GM21825 (cell line): ENCODE measurements at regions not wholly inside any gene's neighbourhood (a gene's known extent, or its start where the extent isn't known, plus 50 kb on each side); places are given as distances from the start of the nearest gene placed in this dataset.
"Not testable (repeated sequence)": the region's sequence is repeated elsewhere in the genome, so short reads cannot be mapped to it uniquely, and the experiment has no call there.

ENCODE experiments used
- ATAC-seq: cut with Tn5 transposase; IDR thresholded peaks from one replicate; pipeline ENCODE4 v1.9.1; 2021; ENCODE audit warnings: mild to moderate bottlenecking, moderate library complexity; ENCODE audit not compliant: unreplicated experiment

DNA sequence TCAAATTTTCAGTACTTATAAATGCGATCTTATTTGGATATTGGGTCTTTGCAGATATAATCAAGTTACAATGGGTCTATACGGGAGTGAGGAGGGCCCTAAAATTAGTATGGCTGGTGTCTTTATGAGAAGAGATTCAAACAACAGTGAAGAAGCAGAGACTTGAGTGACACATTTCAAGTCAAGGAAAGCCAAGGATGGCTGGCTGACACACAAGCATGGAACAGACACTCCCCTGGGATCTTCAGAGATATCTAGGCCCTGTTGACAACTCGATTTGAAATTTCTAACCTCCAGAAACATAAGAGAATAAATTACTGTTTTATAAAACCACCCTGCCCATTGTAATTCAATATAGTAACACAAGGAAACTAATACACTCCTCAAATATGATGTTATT is 1886.0 kb upstream of the PCDH7 start:
- ATAC-seq: no peak

DNA sequence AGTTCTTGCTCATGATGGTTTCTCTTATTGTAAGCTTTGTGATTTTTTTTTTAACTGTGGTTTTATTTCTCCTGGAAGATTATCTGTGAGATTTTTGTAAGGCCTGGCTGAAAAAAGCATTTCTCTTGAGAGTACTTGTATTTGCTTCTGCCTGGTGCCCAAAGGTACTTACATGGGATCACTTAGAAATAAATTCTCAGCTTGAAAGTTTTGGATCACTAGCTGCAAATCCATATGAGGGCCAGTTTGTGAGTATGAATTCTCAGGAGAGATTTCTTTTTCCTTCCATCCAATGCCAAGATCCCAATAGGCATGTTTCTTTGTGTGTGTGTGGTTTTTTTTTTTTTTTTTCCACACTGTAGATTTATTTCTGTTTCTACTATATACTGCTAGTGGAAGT is 1884.7 kb upstream of the PCDH7 start:
- no peak for ATAC-seq

DNA sequence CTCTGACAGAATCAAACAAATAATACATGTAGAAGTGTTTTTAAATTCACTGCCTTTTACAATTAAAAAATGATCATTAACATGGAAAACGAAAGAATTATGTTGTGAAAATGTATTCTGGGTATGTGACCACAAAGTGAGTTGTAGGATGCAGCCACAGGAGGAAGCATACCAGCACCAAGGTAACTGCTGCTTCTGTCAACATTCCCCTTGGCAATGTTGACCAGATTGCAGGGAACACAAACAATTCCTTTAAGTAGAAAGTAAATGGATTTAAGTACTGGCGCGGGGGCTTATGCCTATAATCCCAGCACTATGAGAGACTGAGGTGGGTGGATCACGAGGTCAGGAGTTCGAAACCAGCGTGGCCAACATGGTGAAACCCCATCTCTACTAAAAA is 1877.9 kb upstream of the PCDH7 start:
- ATAC-seq: no peak

DNA sequence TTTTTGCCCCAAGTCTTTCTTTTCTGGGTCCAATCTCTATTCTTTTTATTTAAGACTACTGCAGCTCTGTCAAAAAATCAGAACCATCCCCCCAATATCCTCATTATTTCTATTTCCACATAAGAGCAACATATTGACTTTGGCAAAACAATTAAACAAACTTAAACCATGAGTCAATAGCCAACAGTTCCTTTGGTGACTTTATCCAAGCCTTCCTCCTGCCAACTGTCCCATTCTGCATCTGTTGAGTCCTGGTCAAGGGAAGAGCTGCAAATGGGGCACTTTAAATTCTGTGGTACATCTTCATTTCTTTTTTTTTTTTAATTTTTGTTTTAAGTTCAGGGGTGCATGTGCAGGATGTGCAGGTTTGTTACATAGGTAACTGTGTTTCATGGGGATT is 1875.0 kb upstream of the PCDH7 start:
- ATAC-seq: no peak

DNA sequence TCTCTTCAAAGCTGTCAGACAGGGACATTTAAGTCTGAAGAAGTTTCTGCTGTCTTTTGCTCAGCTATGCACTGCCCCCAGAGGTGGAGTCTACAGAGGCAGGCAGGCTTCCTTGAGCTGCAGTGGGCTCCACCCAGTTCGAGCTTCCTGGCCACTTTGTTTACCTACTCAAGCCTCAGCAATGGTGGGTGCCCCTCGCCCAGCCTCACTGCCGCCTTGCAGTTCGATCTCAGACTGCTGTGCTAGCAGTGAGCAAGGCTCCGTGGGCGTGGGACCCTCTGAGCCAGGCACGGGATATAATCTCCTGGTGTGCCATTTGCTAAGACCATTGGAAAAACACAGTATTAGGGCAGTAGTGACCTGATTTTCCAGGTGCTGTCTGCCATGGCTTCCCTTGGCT is 1863.1 kb upstream of the PCDH7 start:
- ATAC-seq: not testable (repeated sequence)

DNA sequence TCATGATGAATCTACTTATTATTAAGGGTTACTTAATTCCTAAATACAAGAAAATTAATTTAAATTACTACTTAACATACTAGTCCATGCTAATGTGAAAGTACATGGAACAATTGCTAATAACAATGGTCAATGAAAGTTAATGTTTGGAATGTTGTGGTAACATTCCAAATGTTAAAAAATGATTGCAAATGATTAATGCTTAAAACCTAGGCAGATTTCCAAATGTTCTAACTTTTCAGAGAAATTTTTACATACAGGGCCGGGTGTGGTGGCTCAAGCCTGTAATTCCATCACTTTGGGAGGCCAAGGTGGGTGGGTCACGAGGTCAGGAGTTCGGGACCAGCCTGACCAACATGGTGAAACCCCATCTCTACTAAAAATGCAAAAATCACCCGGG is 1851.3 kb upstream of the PCDH7 start:
- no peak for ATAC-seq

DNA sequence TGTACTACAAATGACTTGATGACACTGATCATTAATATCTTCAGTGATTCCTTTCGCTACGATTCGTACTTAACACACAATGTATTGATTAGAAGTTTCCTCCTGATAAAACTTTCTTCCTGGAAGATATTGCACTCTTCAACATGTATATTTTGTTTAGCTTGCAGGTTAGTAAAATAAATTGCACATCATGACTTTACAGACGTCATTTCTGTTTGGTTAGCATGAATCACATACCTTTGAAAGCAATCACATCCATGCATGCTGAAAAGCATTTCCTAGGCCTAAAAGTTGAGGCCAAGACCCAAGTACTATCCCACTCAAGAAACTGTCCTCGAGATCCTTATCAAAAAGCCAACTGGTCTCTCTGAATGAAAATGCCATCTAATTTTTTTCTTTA is 1841.0 kb upstream of the PCDH7 start:
- no peak for ATAC-seq

DNA sequence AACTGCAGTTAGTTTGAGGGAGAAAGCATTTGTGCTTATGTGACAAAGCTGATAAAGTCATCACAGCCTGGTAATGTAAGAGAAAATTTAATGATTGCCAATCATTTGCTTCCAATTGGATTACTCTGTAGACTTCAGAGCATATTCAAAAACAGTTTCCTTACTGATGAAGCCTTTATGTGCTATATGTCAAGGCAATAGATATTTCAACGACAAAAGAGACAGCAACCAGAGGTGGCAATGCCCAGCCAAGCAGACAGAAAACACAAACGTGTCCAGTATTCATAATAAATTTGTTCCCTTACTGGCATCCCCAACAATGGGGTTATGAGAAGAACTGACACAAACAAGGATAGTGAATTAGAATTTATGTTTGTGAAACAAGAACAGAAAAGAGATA is 1840.3 kb upstream of the PCDH7 start:
- ATAC-seq: no peak

DNA sequence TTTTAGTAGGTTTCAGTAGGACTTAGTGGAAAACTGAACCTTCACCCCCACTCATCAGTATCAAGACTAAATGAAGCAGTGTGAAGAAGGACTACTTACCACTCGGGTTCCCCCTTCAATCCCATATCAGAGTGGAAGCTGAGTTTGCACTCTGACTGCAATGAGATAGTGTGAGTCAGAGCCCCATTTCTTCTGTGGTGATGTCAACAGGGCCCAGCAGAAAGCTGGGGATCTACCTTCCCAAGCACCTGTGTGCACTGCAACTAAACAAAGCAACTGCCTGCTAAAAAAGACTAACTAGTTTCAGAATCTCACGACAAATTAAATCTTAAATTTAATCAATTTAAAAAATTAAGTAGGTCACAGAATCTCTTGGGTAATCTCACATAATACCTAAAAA is 1837.0 kb upstream of the PCDH7 start:
- no peak for ATAC-seq

DNA sequence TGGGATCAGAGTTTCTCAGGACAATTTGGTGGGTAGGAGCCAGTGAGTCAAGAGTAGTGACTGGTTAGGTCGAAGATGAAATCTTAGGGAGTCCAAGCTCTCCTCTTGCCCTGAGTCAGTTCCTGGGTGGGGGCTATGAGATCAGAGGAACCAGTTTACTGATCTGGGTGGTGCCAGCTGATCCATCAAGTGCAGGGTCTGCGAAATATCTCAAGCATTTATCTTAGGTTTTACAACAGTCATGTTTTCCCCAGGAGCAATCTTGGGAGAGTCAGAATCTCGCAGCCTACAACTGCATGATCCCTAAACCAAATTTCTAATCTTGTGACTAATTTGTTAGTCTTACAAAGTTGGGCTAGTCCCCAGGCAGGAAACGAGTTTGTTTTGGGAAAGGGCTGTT is 1833.2 kb upstream of the PCDH7 start:
- no peak for ATAC-seq

DNA sequence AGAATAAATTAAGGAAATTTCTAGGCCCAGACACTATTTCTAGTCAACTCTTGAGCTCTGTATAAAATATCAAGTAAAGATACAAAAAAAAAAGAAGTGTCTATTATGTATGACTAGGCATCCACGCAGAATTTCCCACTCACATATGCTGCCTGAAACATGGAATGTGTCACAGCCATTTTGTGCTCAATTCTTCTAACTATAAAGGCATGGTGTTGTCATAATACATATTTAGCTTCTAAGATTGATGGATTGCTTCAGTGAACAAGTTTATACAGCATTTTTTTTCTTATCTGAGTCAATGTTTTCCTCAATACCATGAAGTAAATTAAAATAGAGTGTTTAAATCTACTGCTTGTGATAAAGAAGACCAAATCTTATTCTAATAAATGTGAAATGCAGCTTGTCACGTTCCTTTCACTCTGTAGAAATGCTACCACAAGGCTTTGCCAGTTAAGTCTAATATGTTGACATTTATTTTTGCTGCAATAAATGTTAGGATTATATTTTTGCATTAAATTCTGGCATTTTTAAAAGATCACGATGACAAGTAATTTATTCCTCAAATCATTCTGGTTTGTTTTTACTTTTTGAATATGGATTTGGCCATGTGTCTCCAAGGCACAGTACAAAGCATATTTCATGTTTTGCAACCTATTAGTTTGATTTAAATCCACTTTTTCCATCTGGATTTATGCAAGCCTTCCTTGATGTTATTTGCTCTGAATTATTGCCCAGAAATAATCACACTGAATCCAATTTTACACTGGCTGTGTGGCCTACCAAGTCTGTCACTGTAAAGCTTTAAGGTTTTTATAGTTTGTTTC is 1829.0 kb upstream of the PCDH7 start:
- no peak for ATAC-seq

DNA sequence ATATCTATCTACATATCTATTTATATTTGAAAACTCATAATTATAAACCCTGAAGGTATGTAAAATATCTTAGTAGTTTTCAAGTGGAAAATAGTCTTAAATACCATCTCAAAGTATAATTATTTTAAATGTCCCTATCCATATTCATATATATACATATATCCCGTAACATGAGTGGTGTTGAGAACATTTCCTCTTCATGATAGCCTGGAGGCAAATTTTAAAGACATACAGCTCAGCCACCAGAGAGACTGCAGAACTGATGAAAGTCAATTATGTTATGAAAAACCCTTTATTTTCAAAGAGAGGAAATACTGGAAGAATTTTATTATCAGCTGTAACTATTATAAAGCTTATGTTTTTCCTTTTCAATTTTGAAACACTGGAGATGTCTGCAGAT is 1806.7 kb upstream of the PCDH7 start:
- no peak for ATAC-seq

DNA sequence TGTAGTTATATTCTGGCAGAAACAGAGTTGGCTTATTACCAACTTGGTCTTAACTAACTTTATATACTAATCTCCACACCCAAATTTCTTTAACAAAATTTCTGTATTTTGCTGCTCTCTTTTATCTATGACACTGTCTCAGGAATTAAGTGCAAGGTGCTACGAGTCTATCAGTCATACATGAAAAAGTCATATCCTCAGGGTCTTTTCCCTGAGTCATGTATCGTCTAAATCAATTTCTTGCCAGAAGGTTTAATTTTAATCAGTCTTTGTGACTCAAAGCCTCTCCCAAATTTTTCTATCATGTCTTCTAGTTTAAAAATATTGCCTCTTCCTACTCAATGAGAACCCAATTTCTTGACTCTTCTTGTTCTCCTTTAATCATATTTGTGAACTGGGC is 1803.6 kb upstream of the PCDH7 start:
- ATAC-seq: no peak

DNA sequence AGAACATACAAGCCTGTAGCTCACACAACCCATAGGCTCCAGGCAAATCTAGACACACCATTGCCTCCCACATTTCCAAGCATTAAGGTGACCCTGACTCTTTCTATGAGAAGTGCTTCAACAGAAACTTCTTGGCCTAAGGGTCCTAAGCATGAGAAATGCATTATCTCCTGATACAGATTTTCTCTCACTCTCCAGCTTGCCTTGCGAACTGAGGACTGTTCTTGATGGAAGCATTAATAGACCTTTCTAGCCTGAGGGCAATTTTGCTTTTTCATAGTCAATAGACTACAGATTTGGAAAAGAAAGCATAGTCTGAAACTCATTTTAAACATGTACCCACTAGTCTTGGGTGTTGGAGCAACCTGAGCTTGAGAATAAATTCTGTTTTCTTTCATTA is 1801.3 kb upstream of the PCDH7 start:
- ATAC-seq: no peak

DNA sequence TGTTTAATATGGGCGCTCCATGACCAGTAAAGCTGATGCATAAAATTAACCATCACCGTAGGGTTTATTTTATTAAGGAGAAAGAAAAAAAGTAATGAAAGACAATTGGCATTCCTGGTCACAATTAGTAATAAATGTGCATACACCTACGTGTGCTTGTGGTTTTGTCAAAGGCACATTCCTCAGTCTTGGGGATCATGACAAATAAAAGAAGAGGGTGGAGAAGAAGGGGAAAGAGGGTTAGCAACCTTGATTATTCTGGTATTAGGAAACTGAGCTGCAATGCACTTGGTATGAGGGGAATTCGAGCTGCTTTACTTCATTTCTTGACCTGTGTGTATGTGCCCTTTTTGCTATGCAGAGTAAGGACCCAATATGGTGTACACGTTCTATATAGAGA is 1798.3 kb upstream of the PCDH7 start:
- no peak for ATAC-seq

DNA sequence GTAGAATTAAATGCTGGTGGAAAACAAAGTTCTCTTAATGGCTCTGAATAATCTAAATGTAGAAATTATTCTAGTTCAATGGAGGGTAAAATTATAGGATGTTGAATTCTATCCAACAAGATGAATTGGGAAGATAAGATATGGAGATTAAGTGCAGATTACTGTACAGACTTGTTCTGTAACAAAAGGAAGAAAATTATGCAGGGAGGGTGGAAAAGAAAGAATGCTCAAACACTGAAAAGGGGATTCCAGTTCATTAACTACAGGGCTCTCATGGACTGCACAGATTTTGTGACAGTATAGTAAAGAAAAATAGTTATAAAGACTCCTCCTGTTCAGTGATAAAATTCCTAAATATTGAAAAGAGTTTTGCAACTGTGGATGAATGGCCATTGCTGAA is 1794.0 kb upstream of the PCDH7 start:
- ATAC-seq: no peak

DNA sequence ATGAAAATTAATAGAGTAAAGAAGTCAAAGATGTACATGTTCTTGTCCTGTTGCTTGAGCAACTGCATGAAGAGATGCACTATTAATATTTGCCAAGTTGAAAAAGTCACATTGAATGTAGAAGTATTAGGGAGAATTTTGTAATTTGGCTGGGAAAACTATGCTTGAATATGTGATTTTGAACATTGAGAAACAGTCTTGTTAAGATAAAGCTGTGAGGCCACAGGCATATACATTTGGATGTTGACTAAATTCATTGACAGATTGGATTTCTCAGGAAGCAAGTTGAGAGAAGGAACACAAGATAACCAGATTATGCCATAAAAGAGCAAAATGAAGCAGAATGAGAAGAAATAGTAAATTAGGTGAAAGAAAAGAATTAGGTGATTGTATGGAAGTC is 1777.5 kb upstream of the PCDH7 start:
- no peak for ATAC-seq

DNA sequence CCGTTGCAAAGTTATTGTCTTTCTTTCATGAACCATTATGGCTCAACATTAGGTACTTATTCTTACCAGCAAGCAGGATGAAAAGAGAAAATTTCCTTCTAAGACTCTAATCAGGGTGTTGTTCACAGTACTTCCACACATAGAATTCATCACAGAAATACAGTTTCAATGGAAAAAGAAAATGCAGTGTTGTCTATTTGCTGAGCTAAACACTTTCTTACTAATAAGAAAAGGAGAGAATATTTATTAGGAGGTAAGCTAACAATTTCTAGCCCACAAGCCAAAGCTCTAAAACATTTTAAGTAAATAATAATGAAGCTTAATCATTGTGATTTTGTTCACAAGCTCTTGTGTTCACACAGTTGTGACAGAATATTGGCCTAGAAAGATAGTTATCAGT is 1772.8 kb upstream of the PCDH7 start:
- no peak for ATAC-seq

DNA sequence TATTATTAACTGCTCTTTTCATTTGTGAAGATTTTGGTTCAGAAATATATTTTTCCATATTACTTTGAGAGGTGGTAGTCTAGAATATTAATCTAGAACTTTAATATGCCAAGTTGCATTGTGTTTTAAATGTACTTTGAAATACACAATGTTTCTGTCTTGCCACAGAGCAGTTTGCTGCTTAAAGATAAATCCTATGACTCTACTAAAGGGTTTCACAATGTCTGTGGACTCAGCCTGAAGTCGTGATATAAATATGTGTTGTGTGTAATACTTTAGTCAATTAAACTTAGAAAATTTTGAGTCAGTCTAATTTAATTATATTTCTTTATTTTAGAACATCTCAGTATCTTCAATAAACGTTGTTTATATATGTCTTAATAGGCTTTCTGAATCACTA is 1771.7 kb upstream of the PCDH7 start:
- ATAC-seq: no peak

DNA sequence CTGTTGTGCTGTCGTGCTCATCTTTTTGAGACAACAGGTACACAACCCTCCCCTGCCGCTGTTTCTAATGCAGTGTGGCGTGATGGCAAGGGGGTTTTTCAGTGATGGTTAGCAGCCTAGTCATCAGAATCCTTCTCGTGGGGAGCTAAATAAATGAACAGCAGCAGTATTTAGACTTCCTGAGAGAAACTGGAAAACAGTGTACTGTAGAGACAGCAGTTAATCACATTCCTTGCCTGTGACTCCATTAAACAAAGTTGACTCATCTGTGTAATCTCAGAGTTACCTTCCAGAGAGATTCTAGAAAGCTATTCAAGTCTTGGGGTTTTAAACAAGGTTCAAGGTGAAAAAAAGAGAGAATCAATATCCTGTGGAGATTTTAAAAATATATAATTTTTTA is 1753.2 kb upstream of the PCDH7 start:
- no peak for ATAC-seq

DNA sequence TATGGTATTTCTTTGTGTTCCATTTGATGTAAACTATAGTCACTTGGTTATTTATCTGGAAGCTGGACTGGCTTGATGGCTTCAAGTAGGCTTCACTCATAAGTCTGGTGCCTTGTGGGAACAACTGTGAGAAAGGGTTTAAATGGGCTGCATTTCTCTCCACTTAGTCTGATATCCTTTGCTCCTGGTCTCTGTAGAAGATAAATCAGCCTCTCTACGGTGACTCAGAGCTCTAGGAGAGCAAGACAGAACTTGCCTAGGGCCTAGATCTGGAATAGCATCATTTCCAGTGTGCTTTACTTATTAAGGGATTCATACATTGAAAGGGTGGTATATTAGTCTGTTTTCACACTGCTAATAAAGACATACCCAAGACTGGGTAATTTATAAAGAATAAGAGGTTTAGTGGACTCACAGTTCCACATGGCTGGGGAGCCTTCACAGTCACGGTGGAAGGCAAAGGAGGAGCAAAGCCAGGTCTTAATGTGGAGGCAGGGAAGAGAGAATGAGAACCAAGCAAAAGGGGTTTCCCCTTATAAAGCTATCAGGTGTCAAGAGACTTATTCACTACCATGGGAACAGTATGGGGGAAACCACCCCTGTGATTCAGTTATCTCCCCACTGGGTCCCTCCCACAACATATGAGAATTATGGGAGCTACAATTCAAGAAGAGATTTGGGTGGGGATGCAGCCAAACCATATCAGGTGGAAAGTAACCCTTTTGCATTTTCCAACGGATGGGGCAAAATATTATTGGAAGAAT is 1746.4 kb upstream of the PCDH7 start:
- no peak for ATAC-seq

DNA sequence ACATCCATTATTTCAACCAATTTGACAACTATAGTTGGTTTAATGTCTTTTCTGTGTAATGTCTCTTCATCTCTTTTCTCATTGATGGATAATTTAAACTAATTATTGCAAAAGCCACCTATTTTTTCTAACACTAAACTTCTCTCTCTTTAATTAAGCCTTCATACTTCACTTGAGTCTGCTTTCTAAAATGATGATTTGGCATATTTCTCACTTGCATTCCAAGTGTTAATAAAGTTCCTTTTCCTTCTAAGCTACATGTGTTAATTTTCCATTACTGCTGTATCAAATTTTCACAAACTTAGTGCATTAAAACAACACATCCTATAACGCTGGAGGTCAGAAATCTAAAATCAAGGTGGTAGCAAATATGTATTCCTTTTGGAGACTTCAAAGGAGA is 1743.8 kb upstream of the PCDH7 start:
- ATAC-seq: no peak

DNA sequence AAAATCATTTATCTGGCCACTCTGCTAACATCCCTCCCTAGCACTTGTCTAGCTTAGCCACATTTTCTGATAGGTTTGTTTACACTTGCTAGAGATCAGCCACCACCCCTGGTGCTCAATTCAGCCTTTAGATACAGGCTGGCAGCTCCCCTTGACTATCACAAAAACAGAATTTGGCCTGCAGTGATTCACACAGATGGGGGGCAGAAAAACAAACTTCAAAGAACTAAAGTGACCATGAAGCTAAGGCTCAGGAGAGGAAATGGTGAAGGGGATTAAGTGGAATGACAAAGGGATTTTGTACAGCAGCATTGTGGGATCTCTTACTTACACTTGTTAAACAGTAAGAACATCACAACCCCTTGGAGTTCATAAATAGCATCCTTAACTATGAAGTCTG is 1718.0 kb upstream of the PCDH7 start:
- no peak for ATAC-seq
